H1 (cell line): ENCODE measurements at regions not wholly inside any gene's neighbourhood (a gene's known extent, or its start where the extent isn't known, plus 50 kb on each side); places are given as distances from the start of the nearest gene placed in this dataset.

Source experiments
- CREB1 ChIP-seq: IDR thresholded peaks from 2 replicates; pipeline ENCODE4 v1.6.1; 2012; ENCODE audit warnings: inconsistent platforms
- SIN3A ChIP-seq, 2 experiments: IDR thresholded peaks in 1 of 2; conservative IDR thresholded peaks in 1 of 2; 2 replicates each; pipeline ENCODE4 v1.6.1; 2011 to 2012; ENCODE audit warnings: low read length in 2 of 2, improper control_type of control experiment in 1 of 2, low read depth in 1 of 2, mild to moderate bottlenecking in 1 of 2
- TEAD4 ChIP-seq: IDR thresholded peaks from 2 replicates; pipeline ENCODE4 v1.6.1; 2012; ENCODE audit warnings: low read depth, low read length, inconsistent platforms, mixed read lengths
- TF ChIP-seq, protein P1 (sequence below), 3 experiments: IDR thresholded peaks; 1 replicate in 2 of 3; 2 replicates in 1 of 3; pipeline versions ENCODE4 v1.5.1 to v1.6.1; 2011; ENCODE audit warnings: low read length in 3 of 3, mild to moderate bottlenecking in 3 of 3, inconsistent platforms in 2 of 3, low read depth in 1 of 3, moderate library complexity in 1 of 3; ENCODE audit not compliant: insufficient read depth in 1 of 3; ENCODE audit errors: control extremely low read depth in 1 of 3

- no peak for TF ChIP-seq TEAD4
- TF ChIP-seq CREB1, result no peak
- no peak for TF ChIP-seq SIN3A (conservative IDR thresholded peaks at IDR 0.05 in 1 of 2, IDR thresholded peaks at IDR 0.05 in 1 of 2; ENCODE audit: low read depth in 1 of 2, low read length in 2 of 2)
- TF ChIP-seq, protein P1, sequence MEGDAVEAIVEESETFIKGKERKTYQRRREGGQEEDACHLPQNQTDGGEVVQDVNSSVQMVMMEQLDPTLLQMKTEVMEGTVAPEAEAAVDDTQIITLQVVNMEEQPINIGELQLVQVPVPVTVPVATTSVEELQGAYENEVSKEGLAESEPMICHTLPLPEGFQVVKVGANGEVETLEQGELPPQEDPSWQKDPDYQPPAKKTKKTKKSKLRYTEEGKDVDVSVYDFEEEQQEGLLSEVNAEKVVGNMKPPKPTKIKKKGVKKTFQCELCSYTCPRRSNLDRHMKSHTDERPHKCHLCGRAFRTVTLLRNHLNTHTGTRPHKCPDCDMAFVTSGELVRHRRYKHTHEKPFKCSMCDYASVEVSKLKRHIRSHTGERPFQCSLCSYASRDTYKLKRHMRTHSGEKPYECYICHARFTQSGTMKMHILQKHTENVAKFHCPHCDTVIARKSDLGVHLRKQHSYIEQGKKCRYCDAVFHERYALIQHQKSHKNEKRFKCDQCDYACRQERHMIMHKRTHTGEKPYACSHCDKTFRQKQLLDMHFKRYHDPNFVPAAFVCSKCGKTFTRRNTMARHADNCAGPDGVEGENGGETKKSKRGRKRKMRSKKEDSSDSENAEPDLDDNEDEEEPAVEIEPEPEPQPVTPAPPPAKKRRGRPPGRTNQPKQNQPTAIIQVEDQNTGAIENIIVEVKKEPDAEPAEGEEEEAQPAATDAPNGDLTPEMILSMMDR (IDR thresholded peaks at IDR 0.05; ENCODE audit: control extremely low read depth in 1 of 3, insufficient read depth in 1 of 3, low read depth in 1 of 3, low read length in 3 of 3), result no peak
Measured at GRCh38 chr4:24700118-24700517, 95.3 kb upstream of the SOD3 start.
